ENCODE measurements at regions not wholly inside any gene's neighbourhood (a gene's known extent, or its start where the extent isn't known, plus 50 kb on each side); places are given as distances from the start of the nearest gene placed in this dataset.
A peak's percentile ranks its signal among the peaks of the same experiment; 100 is the strongest.

DNA sequence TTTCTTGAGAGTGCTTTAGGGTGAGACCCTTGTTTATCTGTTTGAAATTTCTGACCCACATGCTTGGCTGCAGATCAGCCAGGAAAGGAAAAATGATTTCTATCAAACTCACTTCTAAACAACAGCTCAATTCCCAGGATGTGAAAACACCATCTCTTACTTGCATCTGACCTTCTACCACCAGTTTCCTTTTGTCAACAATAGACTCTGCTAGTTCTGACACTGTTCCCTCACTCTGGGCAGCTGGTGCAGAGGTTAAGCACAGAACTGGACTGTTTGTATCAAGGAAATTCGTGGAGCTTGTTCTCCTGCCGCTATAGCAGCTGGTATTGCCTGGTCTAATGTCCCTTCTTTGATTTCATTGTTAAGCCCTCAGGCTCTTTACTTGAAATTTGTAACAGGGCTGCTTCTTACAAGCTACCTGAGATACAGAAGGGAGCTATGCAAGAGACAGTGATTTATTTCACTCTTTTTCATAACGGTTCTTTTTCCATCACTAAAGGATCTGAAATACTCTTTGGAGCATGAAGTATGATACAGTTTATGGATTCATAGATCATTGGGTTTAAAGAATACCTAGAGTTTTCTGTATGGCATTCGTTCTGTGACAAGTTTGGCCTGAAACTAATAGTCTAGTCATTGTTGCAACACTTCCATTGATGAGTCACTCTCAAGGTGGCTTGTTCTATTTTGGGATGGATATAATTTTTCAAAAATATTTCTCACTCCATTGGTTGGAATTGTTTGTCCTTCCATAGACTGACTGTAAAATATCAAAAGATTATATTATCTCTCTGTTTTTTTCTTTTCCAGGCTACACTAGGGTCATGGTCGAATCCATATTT is 178.2 kb upstream of the ZC3H12C start:
- Histone ChIP-seq H3K27me3 (ENCODE audit: control insufficient read depth, extremely low read depth, insufficient read depth, low read length) (no peaks in the 10 kb centered on the region), H4K20me1 (ENCODE audit: control insufficient read depth, extremely low read depth, insufficient read depth, low read length) (no peaks in the 10 kb centered on the region), H3K27ac (ENCODE audit: control insufficient read depth, insufficient read depth, low read length) (no peak overlapping the region), H3K9ac (ENCODE audit: control insufficient read depth, extremely low read depth, insufficient read depth, low read length) (no peak overlapping the region), H3K9me3 (ENCODE audit: control insufficient read depth, low read depth, low read length) (no peaks in the 10 kb centered on the region), H3K79me2 (ENCODE audit: control insufficient read depth, insufficient read depth, low read length) (no peaks in the 10 kb centered on the region), H3K4me1 (ENCODE audit: control insufficient read depth, extremely low read depth, insufficient read depth, low read length) (peaks cover 21% of the 10 kb centered on the region), H3K4me3 (ENCODE audit: control insufficient read depth in 2 of 3, extremely low read depth in 1 of 3, insufficient read depth in 2 of 3, low read depth in 1 of 3, low read length in 3 of 3) (no peak overlapping the region), H3K9me1 (ENCODE audit: control insufficient read depth, extremely low read depth, insufficient read depth, low read length) (peaks cover 3% of the 10 kb centered on the region), H2AFZ (ENCODE audit: control insufficient read depth, low read length) (no peak overlapping the region), H3K4me2 (ENCODE audit: control insufficient read depth, extremely low read depth, insufficient read depth, low read depth, low read length) (peak overlapping the region; percentile 55), H3K36me3 (ENCODE audit: control insufficient read depth in 2 of 2, extremely low read depth in 1 of 2, insufficient read depth in 2 of 2, low read length in 2 of 2) (no peaks in the 10 kb centered on the region)
- FAIRE-seq, result peak; percentile 74
- dilution Hi-C loops (cut with MboI; ENCODE audit: extremely low pct_ligation_motif_present, low sequenced_read_pairs), result no loop called here
- no peak for TF ChIP-seq EZH2 (IDR thresholded peaks at IDR 0.05; ENCODE audit: low read length)
- TF ChIP-seq, protein P1, sequence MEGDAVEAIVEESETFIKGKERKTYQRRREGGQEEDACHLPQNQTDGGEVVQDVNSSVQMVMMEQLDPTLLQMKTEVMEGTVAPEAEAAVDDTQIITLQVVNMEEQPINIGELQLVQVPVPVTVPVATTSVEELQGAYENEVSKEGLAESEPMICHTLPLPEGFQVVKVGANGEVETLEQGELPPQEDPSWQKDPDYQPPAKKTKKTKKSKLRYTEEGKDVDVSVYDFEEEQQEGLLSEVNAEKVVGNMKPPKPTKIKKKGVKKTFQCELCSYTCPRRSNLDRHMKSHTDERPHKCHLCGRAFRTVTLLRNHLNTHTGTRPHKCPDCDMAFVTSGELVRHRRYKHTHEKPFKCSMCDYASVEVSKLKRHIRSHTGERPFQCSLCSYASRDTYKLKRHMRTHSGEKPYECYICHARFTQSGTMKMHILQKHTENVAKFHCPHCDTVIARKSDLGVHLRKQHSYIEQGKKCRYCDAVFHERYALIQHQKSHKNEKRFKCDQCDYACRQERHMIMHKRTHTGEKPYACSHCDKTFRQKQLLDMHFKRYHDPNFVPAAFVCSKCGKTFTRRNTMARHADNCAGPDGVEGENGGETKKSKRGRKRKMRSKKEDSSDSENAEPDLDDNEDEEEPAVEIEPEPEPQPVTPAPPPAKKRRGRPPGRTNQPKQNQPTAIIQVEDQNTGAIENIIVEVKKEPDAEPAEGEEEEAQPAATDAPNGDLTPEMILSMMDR (optimal IDR thresholded peaks at IDR 0.05 in 1 of 3, IDR thresholded peaks at IDR 0.05 in 1 of 3, conservative IDR thresholded peaks at IDR 0.05 in 1 of 3; ENCODE audit: extremely low read depth in 1 of 3, insufficient read depth in 2 of 3, low read length in 3 of 3), result no peak
- no peak for DNase-seq (ENCODE audit: low read depth, low spot score)

DNA sequence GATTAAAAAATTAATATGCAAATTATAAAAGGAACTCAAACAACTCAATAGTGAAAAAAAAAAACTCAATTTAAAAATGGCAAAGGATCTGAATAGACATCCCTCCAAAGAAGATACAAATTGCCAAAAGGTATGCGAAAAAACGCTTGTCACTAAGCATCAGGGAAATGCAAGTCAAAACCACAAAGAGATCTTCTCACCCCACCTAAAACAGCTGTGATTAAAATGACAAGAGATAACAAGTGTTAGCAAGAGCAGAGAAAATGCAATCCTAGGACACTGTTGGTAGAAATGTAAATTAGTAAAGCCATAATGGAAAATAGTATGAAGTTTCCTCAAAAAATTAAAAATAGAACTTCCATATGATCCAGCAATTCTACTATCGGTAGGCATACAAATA is 166.3 kb upstream of the ZC3H12C start:
- TF ChIP-seq EZH2 (IDR thresholded peaks at IDR 0.05; ENCODE audit: low read length), result no peak
- TF ChIP-seq, protein P1 (optimal IDR thresholded peaks at IDR 0.05 in 1 of 3, IDR thresholded peaks at IDR 0.05 in 1 of 3, conservative IDR thresholded peaks at IDR 0.05 in 1 of 3; ENCODE audit: extremely low read depth in 1 of 3, insufficient read depth in 2 of 3, low read length in 3 of 3), result no peak
- Histone ChIP-seq H3K27ac (ENCODE audit: control insufficient read depth, insufficient read depth, low read length) (no peak overlapping the region), H3K4me1 (ENCODE audit: control insufficient read depth, extremely low read depth, insufficient read depth, low read length) (no peaks in the 10 kb centered on the region), H3K9me1 (ENCODE audit: control insufficient read depth, extremely low read depth, insufficient read depth, low read length) (no peaks in the 10 kb centered on the region), H3K4me2 (ENCODE audit: control insufficient read depth, extremely low read depth, insufficient read depth, low read depth, low read length) (no peak overlapping the region), H3K9ac (ENCODE audit: control insufficient read depth, extremely low read depth, insufficient read depth, low read length) (no peak overlapping the region), H3K9me3 (ENCODE audit: control insufficient read depth, low read depth, low read length) (no peaks in the 10 kb centered on the region), H2AFZ (ENCODE audit: control insufficient read depth, low read length) (no peak overlapping the region), H3K27me3 (ENCODE audit: control insufficient read depth, extremely low read depth, insufficient read depth, low read length) (no peaks in the 10 kb centered on the region), H3K4me3 (ENCODE audit: control insufficient read depth in 2 of 3, extremely low read depth in 1 of 3, insufficient read depth in 2 of 3, low read depth in 1 of 3, low read length in 3 of 3) (no peak overlapping the region), H3K36me3 (ENCODE audit: control insufficient read depth in 2 of 2, extremely low read depth in 1 of 2, insufficient read depth in 2 of 2, low read length in 2 of 2) (no peaks in the 10 kb centered on the region), H3K79me2 (ENCODE audit: control insufficient read depth, insufficient read depth, low read length) (no peaks in the 10 kb centered on the region), H4K20me1 (ENCODE audit: control insufficient read depth, extremely low read depth, insufficient read depth, low read length) (no peaks in the 10 kb centered on the region)
- dilution Hi-C loops (cut with MboI; ENCODE audit: extremely low pct_ligation_motif_present, low sequenced_read_pairs), result no loop called here
- FAIRE-seq (no peak), DNase-seq (ENCODE audit: low read depth, low spot score) (no peak)
